GM19463 (cell line): ENCODE measurements at regions not wholly inside any gene's neighbourhood (a gene's known extent, or its start where the extent isn't known, plus 50 kb on each side); places are given as distances from the start of the nearest gene placed in this dataset.
"Not testable (repeated sequence)": the region's sequence is repeated elsewhere in the genome, so short reads cannot be mapped to it uniquely, and the experiment has no call there.

ENCODE experiments used
- ATAC-seq: cut with Tn5 transposase; IDR thresholded peaks from one replicate; pipeline ENCODE4 v1.9.1; 2021; ENCODE audit warnings: mild to moderate bottlenecking, moderate library complexity; ENCODE audit not compliant: unreplicated experiment

DNA sequence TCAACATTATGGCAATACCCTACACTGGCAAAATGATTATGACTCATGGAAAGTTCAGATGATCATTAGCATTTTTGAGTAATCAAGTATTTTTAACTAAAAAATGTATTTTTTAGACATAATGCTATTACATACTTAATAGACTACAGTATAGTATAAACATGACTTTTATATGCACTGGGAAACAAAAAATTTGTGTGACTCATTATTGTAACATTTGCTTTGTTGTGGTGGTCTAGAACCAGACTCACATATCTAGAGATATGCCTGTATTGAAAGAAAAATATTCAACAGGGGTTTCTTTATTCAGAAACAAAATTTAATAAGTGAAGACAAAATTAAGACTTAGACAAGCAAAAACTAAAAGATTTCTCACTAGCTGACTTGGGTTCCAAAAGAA lies 385.3 kb upstream of the RIOK2 start:
- ATAC-seq, result no peak

DNA sequence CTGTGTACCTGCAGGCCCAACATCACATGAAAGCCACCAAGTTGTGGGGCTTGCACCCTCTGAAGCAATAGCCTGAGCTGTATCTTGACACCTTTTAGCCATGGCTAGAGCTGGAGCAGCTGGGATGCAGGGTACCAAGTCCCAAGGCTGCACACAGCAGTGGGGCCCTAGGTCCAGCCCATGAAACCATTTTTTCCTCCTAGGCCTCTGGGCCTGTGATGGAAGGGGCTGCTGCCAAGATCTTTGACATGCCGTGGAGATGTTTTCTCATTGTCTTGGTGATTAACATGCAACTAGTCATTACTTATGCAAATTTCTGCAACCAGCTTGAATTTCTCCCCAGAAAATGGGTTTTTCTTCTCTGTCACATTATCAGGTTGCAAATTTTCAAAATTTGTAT lies 387.2 kb upstream of the RIOK2 start:
- no peak for ATAC-seq

DNA sequence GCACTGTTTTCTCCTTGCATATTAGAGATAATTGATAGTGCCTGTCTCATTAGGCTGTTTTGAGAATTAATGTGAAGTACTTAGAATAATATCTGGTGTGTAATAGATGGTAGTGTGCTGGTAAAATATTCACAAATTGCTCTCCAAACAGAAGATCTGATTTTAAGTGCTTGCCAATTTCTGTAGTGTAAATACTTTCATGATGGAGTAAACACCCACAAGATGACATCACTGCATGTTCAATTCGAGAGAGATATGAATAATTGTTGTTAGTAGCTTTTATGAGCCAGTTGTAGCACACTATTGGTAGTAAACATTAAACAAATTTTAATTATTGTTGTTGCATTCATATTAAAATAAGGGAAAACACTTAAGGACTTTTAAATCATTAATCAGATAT lies 392.3 kb upstream of the RIOK2 start:
- ATAC-seq, result no peak

DNA sequence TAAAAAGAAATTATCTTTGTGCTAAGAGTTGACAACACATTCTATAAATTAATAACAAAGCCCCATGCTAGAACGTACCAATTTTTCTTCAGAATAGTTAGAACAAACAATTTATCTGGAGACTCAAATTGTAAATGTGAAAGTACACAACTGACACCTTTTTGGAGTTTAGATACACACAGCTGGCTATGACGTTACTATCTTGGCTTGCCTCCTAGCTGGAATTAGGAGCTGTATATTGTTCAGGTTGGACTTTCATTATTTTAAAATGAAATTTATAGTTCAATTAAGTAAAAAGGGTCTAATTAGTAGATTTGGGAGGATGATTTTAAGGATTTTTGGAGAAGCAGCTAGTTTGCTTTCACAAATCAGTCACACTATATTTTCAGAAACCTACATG lies 393.9 kb upstream of the RIOK2 start:
- no peak for ATAC-seq

DNA sequence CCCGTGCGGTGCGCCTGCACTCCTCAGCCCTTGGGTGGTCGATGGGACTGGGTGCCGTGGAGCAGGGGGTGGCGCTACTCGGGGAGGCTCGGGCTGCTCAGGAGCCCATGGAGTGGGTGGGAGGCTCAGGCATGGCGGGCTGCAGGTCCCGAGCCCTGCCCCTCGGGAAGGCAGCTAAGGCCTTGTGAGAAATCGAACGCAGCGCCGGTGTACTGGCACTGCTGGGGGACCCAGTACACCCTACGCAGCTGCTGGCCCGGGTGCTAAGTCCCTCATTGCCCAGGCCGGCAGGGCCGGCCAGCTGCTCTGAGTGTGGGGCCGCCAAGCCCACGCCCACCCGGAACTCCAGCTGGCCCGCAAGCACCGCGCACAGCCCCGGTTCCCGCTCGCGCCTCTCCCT lies 396.9 kb upstream of the RIOK2 start:
- ATAC-seq, result not testable (repeated sequence)

DNA sequence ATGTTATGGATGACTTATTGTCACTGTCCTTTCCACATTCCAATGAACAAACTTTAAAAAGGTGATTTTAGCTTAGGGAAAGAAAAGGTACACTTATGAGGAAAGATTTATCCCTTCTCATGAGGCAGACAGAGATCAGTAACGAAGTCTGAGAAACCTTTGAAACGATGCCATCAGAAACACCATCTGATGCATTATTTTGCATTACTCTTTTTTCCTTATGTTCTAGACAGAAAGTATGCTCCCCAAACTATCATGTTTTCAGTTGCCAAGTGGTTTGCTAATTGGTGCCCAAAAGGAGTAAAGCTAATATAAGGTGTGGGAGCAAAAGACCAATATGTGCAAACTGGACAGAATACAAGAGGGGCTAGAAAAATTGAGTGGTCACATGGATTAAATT lies 397.7 kb upstream of the RIOK2 start:
- no peak for ATAC-seq

DNA sequence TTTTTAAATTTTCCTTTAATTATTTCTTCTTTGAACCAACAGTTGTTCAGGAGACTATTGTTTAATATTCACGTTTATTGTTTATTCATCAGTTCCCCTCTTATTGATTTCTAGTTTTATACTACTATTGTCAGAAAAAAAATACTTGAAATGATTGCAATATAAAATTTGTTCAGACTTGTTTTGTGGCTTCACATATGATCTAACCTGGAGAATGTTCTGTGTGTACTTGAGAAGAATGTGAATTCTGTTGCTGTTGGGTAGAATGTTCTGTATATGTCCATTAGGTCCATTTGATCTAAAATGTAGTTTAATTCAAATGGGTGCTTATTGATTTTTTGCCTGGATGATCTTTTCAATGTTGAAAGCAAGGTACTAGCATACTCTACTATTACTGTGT lies 408.7 kb upstream of the RIOK2 start:
- ATAC-seq, result no peak

DNA sequence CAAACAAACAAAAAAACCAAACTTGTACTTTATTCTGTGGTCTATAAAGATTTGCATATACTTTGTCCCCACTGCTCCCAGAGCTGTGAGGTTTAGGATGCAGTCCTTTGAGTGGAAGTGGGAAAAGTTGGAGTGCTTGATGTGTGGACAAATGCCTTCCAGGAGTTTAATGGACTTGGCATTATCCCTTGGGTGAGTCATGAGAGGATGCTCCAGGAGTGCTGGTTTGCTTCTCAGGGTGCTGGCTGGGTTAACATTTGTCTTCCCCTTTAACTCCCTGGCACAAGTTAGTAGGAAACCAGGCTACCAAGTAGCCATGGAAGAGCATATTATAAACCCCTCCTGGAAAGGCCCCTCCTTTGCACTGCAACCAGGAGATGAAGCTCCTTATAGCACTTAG lies 417.4 kb upstream of the RIOK2 start:
- ATAC-seq, result no peak

DNA sequence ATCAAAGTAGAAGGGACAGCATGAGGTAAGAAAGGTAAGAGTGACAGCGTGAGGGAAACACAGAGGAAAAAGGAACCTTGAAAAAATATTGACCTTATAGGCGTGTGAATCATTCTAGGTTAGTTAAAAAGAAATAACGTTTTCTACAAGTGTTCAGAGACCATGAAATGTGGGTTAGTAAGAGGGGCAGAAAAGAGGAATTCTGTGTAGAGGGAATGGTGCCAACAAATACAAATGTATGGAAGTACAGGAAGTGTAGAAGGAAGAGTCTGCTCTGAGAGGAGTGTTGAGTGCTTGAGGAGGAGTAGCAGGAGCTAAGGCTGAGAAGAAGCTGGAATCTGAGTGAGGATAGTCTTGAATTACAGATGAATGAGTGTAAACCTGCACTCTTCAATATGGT lies 418.6 kb upstream of the RIOK2 start:
- ATAC-seq, result no peak

DNA sequence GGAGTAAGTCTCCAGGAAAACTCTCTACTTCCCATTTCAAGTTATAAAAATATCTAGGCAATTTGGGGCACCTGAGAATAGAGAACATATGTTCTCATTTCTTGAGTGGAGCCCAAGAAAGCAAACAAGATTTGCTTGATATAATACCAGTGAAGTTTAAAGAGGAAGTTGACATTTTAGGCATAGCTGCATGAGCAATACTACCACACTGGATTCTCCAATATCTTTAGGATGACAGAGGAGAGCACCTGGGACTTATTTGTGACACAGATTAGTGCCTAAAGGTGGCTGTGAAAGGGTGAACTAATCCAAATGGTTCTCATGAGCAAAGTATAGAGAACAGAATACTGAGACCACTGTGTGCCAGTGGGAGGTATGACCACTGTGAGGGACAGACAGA lies 423.5 kb upstream of the RIOK2 start:
- ATAC-seq, result no peak

DNA sequence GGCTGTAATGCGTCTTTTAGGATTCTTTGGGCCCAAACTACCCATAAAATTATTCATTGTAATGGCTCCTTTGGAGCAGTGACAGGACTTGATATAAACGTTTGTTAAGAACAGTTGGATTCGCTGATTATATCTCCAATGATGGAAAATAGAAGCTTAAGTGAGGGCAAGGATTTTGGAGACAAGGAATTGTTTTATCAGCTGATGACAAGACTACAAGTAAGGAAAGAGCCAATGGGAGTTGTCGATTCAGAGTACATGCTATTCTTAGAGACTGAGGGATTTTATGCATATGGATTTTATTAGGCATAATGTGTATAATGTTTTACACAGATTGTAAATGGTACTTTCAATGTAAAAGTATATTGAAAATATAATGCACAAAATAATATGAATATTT lies 425.5 kb upstream of the RIOK2 start:
- no peak for ATAC-seq

DNA sequence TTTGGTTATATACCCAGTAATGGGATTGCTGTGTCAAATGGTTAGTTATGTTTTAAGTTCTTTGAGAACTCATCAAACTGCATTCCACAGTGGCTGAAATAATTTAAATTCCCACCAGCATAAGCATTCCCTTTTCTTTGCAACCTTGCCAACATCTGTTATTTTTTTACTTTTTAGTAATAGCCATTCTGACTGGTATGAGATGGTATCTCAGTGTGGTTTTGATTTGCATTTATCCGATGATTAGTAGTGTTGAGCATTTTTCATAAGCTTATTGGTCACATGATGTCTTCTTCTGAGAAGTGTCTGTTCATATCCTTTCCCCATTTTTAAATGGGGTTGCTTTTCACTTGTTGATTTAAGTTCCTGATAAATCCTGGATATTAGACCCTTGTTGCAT lies 435.7 kb upstream of the RIOK2 start:
- no peak for ATAC-seq

DNA sequence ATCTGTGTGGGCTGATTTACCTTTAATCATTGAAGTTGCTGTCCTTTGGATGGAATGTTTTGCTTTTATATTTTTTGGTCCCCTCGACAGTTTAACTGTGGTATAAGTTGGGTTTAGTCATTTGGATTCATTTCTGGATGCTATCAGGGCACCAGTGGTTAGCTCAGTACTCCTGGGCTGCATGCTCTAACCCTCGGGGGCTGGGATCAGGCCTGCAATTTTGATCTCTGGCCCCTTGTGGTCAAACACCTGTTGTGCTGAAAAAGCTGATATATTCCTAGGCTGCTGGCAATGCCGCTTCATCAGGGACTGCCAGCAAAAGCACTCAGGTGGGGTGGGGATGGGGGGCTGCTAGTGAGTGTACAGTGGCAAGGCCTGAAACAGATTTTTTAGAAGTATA lies 440.4 kb upstream of the RIOK2 start:
- ATAC-seq, result no peak

DNA sequence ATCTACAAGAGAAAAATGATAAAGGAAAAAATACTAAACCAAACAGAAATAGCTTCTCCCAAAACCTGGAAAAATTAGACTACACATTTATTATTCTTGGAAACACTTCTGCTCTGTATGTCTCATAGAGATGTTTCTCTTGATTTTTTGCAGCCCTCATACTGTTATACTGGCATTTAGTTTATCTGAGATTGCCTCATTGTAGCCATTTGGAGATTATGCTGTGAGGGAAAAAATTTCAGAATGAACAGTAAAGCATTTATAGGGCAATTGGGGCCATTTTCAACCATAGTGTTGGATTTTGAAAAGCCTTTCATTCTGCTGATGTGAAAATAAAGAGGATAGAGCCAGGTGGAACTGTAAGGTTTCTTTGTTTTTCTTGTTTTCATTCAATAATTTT lies 441.8 kb upstream of the RIOK2 start:
- ATAC-seq, result no peak

DNA sequence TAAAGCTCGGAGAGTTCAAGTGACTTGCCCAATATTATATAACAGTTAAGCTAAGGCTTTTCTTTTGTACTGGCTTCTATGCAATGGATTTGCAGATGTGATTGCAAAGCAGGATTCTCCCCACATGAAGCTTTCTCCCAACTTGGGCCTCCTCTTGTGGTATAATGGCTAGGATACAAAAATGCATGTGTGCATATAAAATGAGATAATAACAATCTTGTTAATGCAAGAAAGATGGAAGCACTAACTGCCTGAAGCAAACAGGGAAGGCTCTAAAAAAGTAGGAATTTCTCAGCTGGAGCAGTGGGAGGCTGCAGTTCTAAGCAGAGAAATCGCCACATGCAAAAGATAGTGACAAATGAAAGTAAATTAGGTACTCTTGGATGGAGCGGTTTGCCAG lies 444.2 kb upstream of the RIOK2 start:
- no peak for ATAC-seq

DNA sequence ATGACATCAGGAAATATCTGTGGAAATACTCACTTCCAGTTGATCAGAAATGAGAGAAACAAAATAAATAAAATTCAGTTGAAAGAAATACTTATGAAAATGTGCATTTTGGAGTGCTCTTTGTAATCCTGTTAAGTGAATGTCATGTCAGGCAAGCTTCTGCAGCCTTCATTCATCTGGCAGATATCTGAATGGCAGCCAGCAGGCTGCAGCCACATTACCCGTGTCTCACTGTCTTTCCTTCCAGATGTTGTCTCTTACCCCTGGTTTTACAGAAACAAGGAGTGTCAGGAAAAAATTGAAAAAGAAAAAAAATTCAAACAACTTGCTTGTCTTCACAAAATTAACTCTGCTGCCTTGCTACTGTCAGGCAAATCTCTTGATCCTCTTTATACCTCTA lies 445.0 kb upstream of the RIOK2 start:
- ATAC-seq, result no peak

DNA sequence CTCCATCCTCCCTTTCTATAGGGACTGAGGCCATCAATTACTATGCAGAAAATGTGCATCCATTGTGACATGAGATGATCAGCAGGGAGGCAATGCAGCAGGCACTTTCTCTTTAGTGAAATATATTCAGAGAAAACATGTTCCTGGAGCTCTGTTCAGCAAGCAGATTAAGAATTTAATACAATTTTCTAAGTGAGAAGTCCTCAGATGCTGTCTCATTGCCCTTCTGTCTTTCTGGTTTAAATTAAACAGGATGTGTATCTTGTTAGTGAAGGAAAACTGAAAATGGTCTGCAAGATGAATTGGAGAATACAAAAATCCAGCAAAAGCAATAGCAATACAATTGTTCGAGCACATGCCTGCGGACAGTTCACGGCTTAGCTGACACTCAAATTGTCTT lies 445.8 kb upstream of the RIOK2 start:
- no peak for ATAC-seq

DNA sequence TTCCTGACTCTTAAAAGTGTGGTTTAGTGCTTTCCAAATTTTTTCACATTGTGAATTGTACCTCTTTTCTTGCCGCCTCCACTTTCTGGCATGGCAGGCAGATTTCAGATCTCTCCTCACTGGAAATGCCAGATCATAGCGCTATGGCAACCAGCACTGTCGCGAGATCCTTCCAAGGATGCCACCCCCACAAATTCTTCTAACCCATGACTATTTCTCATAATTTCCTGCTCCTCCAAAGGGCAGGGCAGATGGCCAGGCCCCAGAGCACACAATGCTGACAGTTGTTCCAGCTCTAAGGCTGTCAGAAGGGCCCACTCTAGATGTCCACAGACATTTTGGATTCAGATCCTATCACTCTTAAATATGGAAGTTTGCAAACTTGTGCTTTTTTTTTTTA lies 446.2 kb upstream of the RIOK2 start:
- ATAC-seq, result no peak

DNA sequence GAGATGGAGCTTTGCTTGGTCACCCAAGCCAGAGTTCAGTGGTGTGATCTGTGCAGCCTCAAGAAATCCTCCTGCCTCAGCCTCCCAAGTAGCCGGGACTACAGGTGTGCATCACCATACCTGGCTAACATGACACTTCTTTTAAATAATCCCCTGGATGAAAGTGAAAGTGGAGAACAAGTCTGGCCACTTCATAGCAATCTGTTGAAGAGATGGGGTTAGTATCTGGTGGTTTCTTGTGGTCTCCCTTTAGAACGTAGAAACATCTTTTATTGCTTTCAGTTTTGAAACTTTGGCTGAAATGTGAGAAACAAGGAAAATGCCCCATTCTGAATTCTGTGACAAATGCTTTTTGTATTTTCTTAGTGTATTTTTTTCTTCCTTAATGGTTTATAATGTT lies 452.5 kb upstream of the RIOK2 start:
- ATAC-seq, result peak; percentile 60

DNA sequence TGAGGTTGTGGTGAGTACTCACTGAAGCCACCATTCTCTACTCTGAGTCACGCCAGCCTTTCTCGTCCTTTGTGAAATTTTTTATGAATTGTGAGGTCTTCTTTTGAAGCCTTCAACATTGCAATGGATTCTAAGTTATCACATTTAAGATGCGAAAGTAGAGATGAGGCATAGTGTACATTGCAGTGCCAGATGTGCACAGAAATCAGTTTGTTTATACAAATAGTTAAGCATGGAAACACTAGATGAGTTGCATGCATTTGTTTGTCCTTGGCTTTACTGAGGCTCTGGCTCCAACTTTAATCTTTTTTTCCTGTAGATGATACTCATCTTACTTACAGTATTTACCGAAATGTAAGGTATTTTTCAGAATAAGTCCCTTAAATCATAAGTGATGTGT lies 453.7 kb upstream of the RIOK2 start:
- no peak for ATAC-seq

DNA sequence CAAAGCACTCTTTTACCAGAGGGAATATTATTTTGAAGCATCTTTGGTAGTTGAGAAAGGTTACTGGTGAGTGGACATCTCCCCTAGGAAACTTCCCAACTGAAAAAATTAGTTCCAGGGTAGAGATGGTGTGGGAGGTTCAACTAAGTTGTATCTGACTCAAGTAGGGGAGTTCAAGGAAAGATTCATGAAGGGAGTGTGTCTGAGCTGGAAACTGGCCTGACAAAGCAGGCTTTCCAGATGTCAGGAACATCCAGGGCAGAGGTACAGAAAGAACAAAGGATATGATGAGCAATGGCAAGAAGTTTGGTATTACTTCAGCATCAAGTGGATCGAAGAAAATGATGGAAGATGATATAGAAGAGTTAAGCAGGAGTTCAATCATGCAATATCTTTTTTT lies 458.0 kb upstream of the RIOK2 start:
- no peak for ATAC-seq

DNA sequence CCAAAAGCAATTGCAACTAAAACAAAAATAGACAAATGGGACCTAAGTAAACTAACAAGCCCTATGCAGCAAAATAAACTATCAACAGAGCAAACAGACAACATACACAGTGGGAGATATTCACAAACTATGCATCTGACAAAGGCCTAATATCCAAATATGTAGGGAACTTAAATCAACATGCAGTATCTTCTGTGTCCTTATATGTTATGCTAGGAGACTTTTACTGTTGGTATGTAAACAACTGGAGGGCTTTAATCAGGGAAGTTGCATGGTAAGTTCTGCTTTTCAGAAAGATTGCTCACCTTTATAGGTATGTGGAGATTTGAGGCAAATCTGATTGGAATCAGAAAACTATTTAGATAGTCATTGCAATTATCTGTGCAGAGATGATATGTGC lies 461.2 kb upstream of the RIOK2 start:
- no peak for ATAC-seq

DNA sequence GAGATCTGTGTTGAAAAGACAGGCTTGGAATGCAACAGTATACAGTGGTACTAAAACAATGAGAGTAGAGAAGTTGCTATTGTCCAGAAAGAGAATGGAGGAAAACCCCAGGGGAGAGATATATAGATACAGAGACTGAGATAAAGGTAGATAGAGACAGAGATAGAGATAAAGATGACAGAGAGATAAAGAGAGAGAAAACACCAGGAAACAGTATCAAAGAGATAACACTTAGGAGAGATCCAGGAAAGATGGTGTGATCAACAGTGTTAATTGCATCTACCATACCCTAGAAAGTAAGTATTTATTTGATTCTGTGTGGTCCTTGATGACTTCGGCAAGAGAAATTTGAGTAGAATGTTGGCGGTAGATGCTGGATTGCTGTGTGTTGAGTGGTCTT lies 461.8 kb upstream of the RIOK2 start:
- ATAC-seq, result no peak

DNA sequence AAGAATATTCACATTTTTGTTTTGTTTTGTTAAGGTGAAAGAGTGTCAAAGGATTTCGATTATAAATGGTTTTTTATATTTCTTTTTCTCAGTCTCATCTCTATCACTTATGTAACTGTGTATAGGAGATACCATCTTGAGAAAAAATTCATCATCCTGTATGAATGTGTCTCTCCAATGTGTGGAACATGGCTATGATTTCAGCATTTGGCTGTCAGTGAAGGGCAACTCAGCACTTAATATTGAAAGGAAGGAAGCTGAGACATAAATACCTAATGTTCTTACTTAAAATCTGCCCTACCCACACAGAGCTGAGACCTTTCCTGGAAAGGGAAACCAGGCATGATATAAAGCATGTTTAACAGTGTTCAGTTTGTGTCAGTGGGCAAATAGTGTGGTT lies 474.2 kb upstream of the RIOK2 start:
- ATAC-seq, result no peak
